GM21526 (cell line): ENCODE measurements at regions not wholly inside any gene's neighbourhood (a gene's known extent, or its start where the extent isn't known, plus 50 kb on each side); places are given as distances from the start of the nearest gene placed in this dataset.
"Not testable (repeated sequence)": the region's sequence is repeated elsewhere in the genome, so short reads cannot be mapped to it uniquely, and the experiment has no call there.

Source experiments
- ATAC-seq: cut with Tn5 transposase; IDR thresholded peaks from one replicate; pipeline ENCODE4 v1.9.1; 2021; ENCODE audit warnings: moderate library complexity; ENCODE audit not compliant: unreplicated experiment, low FRiP score

DNA sequence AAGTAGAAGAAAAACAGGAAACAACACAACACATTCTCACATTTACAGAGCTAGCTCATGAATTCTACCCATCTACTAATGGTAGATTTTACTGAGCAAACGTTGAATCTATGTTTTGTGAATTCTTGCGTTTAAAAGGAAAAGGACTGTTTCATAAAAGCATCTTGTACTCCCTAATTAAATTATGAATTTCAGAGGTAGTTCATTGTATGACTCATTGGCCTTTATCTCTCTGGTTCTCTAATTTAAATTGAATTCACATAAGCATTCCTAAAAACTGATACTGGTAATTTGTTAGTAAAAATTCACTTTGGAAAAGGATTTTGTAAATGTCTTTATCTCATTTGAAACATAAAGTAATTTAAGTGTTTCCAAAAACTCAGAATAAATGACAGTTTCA is 687.3 kb downstream of the BRINP3 start:
- no peak for ATAC-seq

DNA sequence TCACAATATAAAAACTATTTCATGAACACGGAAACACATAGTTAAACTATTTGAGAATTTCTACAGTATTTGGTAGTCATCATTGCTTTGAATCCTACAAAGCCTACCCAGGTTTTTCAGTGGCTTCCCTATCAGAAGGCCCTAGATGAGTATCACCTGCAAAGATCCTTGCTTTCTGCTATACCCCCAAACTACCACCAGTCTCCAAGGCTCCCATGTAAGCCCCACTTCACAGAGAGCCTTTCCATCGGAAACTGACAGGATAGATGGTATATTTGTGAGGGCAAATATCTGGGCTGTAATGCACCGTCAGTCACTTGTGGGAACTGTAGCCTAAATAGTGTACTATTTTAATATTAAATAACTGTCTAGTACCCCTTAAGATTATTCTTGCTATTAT is 674.3 kb downstream of the BRINP3 start:
- ATAC-seq = no peak

DNA sequence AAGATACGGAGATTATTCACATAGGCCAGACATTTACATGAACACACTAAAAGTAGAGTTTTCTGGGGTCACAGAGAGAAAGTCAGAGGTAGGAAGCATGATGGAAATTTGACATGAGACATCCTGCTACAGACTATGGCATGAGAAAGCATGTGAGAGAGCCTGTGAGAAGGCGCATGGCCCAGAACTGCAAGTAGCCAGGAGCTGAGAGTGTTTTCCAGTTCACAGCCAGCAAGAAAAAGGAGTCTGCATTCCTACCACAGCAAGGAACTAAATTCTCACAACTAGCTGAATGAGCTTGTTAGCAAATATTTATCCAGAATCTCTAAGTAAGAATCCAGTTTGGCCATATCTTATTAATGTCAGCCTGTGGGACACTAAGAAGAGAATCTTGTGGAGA is 673.3 kb downstream of the BRINP3 start:
- no peak for ATAC-seq

DNA sequence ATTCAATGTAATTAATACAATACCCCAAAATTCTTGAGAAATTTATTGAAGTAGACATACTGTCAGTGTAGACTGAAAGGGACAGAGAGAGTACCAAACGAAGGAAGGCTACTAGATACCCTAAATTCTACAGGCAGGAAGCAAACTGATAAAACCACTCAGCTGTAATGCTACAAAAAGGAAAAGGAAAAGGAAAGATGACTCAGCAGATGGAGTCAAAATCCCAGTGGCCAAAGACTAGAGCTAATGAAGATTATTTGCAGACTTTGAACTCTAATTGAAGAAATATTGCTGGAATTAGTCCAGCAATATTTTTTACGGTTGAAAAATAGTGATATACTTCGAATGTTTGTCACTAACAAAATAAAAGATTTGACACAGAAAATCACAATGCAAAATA is 671.9 kb downstream of the BRINP3 start:
- no peak for ATAC-seq

DNA sequence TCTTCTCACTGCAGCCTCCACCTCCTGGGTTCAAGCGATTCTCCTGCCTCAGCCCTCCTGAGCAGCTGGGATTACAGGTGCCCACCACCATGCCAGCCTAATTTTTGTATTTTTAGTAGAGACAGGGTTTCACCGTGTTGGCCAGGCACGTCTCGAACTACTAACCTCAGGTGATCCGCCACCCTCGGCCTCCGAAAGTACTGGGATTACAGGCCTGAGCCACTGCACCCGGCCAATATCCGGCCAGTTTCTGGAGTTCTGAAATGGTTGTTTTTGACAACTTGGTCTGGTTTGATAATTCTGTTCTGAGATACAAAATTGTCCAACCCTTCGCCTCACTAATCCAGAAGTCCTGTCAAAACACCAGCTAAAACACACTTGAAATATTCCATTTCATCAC is 667.0 kb downstream of the BRINP3 start:
- not testable (repeated sequence) for ATAC-seq

DNA sequence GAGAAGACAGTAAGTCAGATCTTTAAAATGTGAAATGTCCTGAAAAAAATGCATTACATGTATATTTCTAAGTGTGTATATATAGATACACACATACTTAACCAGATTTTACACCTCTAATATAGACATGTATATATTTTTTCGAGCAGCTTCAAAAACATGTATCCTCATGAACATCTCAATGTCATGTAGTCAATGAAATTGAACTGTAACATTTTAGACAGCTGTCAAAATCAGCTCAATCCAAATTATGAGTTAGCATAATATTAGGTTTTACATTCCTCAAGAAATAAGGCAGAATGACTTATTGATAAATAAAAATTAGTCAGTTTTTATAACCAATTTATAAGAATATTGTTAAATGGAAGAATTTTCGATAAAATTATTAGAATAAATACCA is 665.7 kb downstream of the BRINP3 start:
- ATAC-seq = no peak

DNA sequence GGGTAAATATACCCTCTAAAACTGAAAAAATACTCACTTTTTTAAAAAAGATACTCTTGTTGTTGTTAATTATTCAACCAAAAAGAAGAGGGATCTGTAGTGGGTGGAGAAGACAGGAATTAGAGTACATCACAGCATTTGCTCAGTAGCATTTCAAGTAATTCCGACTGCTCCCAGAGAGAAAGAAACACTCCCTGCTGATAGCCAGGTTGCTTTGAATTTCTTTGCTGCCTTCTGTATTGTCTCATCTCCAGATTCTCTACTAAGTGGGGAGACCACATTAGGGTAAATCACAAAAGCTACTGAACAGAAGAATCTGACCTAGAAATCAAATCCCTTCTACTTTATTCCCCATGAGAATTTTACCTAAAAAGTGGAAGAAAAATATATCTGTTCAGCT is 661.1 kb downstream of the BRINP3 start:
- no peak for ATAC-seq

DNA sequence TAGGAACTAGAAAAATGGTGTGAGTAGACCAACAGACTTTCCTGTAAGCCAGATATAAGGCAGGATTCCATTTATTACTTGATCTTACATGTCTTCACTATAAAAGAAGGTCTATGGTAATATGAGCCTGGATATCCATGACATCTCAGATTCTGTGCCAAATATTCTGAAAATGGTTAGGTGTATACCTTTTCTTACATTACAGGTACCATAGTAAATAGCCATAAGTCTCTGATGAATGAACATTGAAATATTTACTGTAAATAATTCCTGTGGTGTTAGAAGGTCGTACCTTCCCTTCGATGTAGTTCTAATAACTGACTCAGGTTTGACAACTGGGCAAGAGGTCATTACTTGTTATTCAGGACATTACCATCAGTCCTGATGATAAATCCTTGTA is 657.9 kb downstream of the BRINP3 start:
- no peak for ATAC-seq

DNA sequence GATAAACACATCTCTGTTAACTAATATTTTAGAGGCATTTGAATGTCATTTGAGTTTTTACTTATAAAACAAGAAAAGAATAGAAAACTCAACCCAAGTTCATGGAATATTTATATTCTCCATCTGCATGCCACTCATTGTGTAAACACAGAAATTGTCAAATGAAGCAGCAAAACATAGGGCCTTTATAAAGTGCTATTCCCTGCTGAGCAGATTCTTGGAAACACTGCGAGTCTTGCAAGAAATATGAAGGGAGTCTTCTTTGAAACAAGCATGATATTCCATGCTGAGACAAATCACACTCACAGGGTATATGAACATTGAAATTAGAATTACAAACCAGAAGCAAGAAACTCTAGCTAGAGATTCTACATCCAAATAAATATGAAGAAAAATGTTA is 655.8 kb downstream of the BRINP3 start:
- ATAC-seq = no peak

DNA sequence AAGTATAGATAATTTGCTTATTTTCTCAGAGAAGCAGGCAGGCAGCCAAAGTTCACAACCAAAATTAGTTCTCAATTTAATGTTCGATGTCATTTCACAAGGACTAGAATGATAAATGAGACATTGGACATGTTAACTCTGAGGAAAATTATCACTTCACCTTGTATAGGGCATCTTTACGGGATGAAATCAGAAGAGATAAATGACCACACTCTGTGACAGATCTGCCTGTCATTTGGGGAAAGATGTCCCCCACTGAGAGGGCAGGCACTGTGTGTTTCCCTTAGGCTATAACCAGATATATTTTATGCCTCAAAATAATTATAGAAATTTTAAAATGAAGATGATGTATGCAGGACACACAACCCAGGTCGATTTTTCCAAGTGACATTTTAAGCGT is 642.9 kb downstream of the BRINP3 start:
- ATAC-seq = no peak

DNA sequence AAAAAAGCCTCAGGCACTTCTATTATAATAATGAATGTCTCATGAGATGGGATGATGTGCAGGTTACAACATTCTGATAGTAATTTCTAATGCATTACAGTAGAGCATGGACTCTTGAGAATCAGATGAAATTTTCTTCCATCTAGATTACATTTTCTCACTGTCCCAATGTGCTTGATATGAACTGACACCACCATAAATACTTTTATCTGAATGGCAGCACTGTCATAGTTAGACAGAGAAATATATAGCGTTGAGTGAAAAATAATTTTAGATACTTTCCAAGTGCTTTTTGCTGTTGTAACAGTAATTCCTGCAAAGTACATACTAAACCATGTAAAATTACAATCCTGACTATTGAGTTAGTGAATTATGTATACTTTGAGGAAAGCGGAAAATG is 630.1 kb downstream of the BRINP3 start:
- ATAC-seq = no peak

DNA sequence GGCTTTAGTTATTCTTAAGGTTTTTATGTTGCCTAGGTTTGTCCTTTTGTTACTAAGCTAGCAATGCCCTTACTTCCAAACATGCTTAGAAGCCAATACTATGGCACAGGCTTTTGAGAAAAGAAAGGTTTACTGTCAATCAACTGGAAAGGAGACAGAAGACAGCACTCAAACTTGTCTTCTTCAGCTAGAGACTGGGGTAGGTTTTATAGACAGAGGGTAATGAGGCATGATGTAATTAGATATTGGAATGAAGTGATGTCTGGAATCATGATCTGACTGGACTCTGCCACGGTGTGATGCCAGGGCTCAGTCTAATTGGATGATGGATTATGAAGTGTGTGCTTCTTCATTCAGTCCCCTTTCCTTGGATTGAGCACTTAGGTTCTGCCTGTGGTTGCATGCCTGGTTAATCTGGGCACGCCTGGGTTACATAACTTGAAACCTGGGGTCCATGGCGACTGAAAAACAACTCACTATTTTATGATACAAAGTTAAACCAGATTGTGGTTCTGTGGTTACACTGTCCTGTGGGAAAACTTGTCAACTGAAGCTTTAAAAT is 625.8 kb downstream of the BRINP3 start:
- no peak for ATAC-seq

DNA sequence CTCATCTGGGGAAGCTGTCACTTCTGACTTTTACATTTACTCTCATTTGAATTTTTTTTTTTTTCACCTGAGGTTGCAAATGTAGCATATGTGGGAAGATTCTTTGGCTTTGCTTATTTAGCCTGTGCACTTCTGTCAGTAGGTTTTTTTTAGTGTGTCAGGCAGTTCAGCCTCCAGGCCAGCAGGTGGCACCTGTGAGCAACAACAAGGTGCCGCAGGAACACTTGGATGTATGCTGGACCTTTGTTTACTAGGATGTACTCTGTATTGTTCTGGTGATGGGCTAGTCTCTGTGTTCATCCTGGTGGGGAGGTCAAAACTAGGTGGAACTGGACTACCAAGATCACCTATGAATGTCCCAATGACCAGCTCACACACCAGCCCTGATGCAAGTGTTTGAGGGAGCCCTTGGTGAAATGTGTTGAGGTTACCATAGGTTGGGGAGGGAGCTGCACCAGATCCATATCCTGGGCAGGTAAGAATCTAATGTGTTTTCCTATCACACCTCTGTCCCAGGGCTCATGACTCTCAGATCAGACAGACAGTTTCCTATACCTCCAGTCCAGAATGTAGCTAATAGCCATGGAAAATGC is 618.2 kb downstream of the BRINP3 start:
- peak; percentile 76 for ATAC-seq

DNA sequence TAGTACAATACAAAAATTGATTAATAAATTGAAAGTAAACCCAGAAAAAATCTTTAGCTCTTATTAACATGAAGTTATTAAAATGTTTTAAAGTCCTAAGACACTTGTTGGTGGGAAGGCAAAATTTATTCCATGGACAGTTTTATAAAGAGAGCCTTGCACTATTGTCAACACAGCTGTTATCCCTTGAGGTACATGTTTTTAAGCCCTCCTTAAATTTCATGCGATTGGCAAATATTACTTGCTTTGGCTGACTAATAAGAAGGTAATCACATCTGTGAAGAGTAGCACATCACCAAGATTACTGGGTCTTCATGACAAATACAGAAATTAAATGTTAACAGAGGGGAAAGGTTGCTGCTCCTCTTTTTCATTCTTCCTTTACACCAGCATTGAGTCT is 611.1 kb downstream of the BRINP3 start:
- no peak for ATAC-seq

DNA sequence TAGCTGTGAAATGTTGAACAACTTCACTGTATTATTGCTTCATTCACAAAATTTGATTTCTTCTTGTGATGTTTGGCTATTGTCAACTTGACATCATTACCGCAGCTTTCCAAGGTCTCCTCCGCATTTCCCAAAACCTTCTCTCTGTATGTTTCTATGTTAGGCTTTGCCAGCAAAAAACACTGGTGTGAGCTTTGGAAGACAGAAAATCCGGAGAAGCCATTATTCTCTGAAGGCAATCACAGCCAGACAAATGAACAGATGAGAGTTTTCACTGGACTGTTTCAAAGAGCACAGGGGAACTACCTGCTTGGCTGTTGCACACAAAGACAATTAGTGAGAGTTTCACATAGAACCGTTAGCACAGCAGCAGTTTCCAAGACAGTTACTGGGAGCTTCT is 609.6 kb downstream of the BRINP3 start:
- no peak for ATAC-seq

DNA sequence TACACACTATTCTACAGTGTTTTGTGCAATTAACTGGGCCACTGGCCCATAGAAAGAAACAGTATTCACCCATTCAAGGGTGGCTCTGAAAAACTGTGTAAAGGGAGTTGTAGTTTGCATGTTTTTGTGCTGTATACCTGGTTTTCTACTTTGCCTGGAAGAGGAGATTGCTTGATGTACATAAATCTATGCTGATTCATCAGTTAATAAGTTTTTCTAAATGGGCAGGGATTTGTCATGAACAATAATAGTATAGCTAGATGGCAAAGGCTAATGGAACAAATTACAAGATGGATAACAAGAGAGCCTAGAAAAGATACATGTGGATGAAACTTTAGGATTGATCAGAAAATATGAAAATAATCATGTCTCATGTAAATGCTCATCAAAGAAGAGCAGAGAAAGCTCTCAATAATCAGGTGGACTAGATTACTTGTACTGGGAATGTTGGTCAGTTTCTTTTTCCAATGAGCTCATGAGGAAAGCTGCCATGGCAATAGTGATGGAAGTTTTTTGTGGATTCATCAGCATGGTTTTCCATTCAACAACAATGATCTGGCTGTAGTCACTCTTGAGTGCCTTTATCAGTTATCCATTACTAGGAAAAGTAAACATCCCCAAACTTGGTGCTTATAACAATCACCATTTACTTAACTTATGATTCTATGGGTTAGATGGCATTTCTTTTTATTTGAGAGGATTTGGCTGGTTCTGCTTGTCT is 602.8 kb downstream of the BRINP3 start:
- ATAC-seq = no peak

DNA sequence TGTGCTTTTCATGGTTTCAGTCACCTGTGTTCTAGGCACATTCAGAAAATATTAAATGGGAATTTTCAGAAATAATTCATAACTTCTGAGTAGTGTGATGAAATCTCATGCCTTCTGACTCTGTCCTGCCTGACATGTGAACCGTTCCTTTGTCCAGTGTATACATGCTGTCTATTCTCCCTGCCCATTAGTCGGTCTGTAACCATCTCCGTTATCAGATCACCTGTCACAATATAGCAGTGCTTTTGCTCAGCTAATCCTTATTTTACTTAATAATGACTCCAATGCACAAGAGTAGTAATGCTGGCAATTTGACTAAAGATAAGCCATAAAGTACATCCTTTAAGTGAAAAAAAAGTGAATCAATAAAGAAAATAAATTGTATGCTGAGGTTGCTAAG is 597.5 kb downstream of the BRINP3 start:
- no peak for ATAC-seq

DNA sequence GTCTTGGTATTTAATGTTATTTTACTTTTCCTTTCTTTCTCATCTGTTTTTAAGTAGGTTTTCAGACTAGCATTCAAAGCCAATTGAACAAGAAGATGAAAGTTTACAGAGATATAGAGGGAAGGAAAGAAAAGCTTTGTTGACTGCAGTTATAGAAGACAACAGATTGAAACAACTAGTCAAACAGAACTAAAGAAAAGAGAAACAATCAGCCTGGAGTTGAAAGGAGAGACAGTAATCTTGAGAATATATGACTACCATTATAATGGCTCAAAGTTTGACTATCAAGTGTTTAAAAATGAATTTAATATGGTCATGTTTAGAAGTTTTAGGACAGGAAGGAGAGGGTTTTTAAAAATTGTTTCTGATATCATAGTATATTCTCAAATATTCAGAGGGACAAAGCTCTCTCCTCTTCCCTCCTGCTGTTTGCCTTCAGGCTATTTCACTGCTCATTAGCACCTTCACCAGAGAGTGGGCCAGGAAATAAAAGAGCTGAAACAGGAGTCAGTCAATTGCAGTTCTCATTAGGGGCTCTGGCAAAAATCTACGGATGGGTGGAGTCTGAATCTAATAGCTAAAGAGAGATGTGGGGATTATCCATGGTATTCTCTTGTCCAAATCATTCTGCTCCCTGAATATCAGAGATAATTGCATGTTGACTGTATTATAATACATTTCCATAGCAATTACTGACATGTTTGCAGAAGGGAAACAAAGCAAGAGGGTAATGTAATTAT is 577.8 kb downstream of the BRINP3 start:
- ATAC-seq = no peak

DNA sequence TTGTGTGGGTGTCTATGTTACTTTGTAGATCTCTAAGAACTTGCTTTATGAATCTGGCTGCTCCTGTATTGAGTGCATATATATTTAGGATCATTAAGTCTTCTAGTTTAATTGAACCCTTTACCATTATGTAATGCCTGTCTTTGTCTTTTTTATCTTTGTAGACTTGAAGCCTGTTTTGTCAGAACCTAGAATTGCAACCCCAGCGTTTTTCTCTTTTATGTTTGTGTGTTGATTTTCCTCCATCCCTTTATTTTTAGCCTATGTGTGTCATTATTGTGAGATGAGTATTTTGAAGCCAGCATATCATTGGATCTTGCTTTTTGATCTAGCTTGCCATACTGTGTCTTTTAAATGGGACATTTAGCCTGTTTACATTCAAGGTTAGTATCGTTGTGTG is 573.2 kb downstream of the BRINP3 start:
- ATAC-seq = no peak

DNA sequence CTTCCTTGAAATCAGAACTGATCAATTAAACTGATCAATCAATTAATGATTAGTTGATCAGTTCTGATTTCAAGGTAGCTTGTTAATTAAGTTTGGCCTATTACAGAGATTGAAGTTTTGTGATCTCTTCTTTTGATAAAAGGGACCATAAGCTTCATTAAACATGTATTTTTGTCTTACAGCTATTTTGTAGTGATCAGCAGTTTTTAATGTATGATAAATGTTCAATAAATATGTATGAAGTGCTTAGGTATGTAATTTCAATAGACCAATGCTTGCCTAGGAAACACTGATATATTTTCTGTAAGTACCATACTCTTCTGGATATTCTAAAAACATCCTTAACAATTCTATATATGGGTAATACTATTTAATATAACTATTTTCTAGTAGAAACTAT is 569.6 kb downstream of the BRINP3 start:
- no peak for ATAC-seq

DNA sequence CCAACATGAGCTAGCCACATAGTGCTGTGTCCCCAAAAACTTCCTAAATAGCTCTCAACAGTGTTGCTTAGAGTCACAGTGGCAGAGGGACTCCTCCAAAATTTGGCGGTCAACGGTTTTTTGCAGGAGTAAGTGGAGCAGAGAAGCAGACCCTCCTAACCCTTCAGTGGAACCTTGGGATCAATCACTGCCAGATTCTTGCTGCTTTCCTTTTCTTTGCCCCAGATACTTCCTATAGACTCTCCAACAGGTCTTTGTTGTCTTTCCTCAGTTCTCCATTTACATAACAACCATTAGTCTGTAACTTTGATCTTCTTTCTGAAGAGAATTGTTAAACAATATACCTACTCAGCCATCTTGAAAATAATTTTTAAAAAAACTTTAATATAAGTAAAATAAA is 556.1 kb downstream of the BRINP3 start:
- ATAC-seq = no peak

DNA sequence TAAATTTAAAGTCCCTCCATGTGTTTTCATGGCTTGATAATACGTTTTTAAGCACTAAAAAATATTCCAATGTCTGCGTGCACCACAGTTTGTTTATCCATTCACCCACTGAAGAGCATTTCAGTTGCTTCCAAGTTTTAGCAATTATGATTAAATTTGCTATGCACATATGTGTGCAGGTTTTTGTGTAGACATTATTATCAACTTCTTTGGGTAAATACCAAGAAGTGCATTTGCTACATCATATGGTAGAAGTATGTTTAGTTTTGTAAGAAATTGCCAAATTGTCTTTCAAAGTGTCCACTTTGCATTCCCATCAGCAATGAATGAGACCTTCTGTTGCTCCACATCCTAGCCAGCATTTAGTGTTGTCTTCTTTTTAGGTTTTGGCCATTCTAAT is 550.0 kb downstream of the BRINP3 start:
- ATAC-seq = no peak
